Mesenchymal stem cell (in vitro differentiated cells and primary cell): ENCODE measurements at regions not wholly inside any gene's neighbourhood (a gene's known extent, or its start where the extent isn't known, plus 50 kb on each side); places are given as distances from the start of the nearest gene placed in this dataset.

Source experiments
- DNase-seq: peaks from one replicate; pipeline ENCODE4 v3.0.0-alpha.2; 2013
- H2AFZ ChIP-seq: one replicate; pipeline ENCODE4 v1.6.1; 2013; ENCODE audit warnings: low read depth, mild to moderate bottlenecking, control low read depth, inconsistent platforms, low read length, moderate library complexity
- H2AK5ac ChIP-seq: 2 replicates; pipeline ENCODE4 v1.6.1; 2013; ENCODE audit warnings: low read length, moderate library complexity, mild to moderate bottlenecking, inconsistent platforms; ENCODE audit not compliant: severe bottlenecking
- H2BK120ac ChIP-seq: one replicate; pipeline ENCODE4 v1.6.1; 2013; ENCODE audit warnings: low read depth, mild to moderate bottlenecking, inconsistent platforms, low read length, moderate library complexity
- H2BK12ac ChIP-seq, 2 experiments: one replicate each; pipeline ENCODE4 v1.6.1; 2013; ENCODE audit warnings: inconsistent platforms in 2 of 2, low read length in 2 of 2, mild to moderate bottlenecking in 2 of 2, moderate library complexity in 2 of 2, control low read depth in 1 of 2
- H2BK15ac ChIP-seq: one replicate; pipeline ENCODE4 v1.6.1; 2013; ENCODE audit warnings: mild to moderate bottlenecking, low read depth, inconsistent platforms; ENCODE audit not compliant: poor library complexity, severe bottlenecking
- H2BK5ac ChIP-seq: 2 replicates; pipeline ENCODE4 v1.6.1; 2013; ENCODE audit warnings: low read depth, mild to moderate bottlenecking, low read length, control low read depth, inconsistent platforms; ENCODE audit not compliant: poor library complexity, severe bottlenecking
- H3K14ac ChIP-seq, 2 experiments: one replicate each; pipeline ENCODE4 v1.6.1; 2013; ENCODE audit warnings: inconsistent platforms in 2 of 2, low read length in 2 of 2, control low read depth in 1 of 2, mild to moderate bottlenecking in 1 of 2, moderate library complexity in 1 of 2
- H3K18ac ChIP-seq, 2 experiments: one replicate each; pipeline ENCODE4 v1.6.1; 2013; ENCODE audit warnings: inconsistent platforms in 2 of 2, low read length in 2 of 2, control low read depth in 1 of 2, low read depth in 1 of 2, mild to moderate bottlenecking in 1 of 2
- H3K23ac ChIP-seq, 2 experiments: one replicate each; pipeline ENCODE4 v1.6.1; 2013; ENCODE audit warnings: inconsistent platforms in 2 of 2, low read length in 2 of 2, mild to moderate bottlenecking in 2 of 2, moderate library complexity in 2 of 2, control low read depth in 1 of 2
- H3K27ac ChIP-seq: 2 replicates; pipeline ENCODE4 v1.5.1; 2013; ENCODE audit warnings: mild to moderate bottlenecking, moderate library complexity, low read length, control low read depth, inconsistent platforms; ENCODE audit not compliant: poor library complexity, severe bottlenecking
- H3K27me3 ChIP-seq, 2 experiments: 2 replicates each; pipeline versions ENCODE4 v1.6.1 to v1.7.0; 2013; ENCODE audit warnings: low read length in 2 of 2, mild to moderate bottlenecking in 2 of 2, moderate library complexity in 2 of 2, control low read depth in 1 of 2, inconsistent platforms in 1 of 2; ENCODE audit not compliant: control insufficient read depth in 1 of 2, insufficient read depth in 1 of 2
- H3K36me3 ChIP-seq, 2 experiments: 2 replicates each; pipeline versions ENCODE4 v1.6.1 to v1.7.0; 2013; ENCODE audit warnings: low read length in 2 of 2, control low read depth in 1 of 2, inconsistent platforms in 1 of 2, low read depth in 1 of 2, mild to moderate bottlenecking in 1 of 2; ENCODE audit not compliant: insufficient read depth in 2 of 2, control insufficient read depth in 1 of 2
- H3K4ac ChIP-seq, 2 experiments: one replicate each; pipeline ENCODE4 v1.6.1; 2013; ENCODE audit warnings: inconsistent platforms in 2 of 2, low read length in 2 of 2, mild to moderate bottlenecking in 2 of 2, moderate library complexity in 2 of 2, control low read depth in 1 of 2, low read depth in 1 of 2
- H3K4me1 ChIP-seq: 2 replicates; pipeline ENCODE4 v1.6.1; 2013; ENCODE audit warnings: low read depth, low read length, control low read depth; ENCODE audit not compliant: control insufficient read depth, insufficient read depth
- H3K4me2 ChIP-seq: 2 replicates; pipeline ENCODE4 v1.6.1; 2013; ENCODE audit warnings: low read length, mild to moderate bottlenecking, inconsistent platforms; ENCODE audit not compliant: poor library complexity, severe bottlenecking
- H3K4me3 ChIP-seq, 2 experiments: 2 replicates each; pipeline versions ENCODE4 v1.5.1 to v1.7.0; 2013; ENCODE audit warnings: low read length in 2 of 2, mild to moderate bottlenecking in 2 of 2, control low read depth in 1 of 2, low read depth in 1 of 2; ENCODE audit not compliant: insufficient read depth in 1 of 2
- H3K79me1 ChIP-seq: replicated peaks from 2 replicates; pipeline ENCODE4 v1.6.1; 2013; ENCODE audit warnings: mild to moderate bottlenecking, control low read depth, low read length, inconsistent platforms; ENCODE audit not compliant: poor library complexity, severe bottlenecking
- H3K9ac ChIP-seq: 2 replicates; pipeline ENCODE4 v1.7.0; 2013; ENCODE audit warnings: mild to moderate bottlenecking, low read length, moderate library complexity
- H3K9me3 ChIP-seq: 2 replicates; pipeline ENCODE4 v1.7.0; 2013; ENCODE audit warnings: mild to moderate bottlenecking, low read length; ENCODE audit not compliant: control insufficient read depth
- H4K8ac ChIP-seq: one replicate; pipeline ENCODE4 v1.6.1; 2013; ENCODE audit warnings: inconsistent platforms, mild to moderate bottlenecking, low read length, moderate library complexity
- H4K91ac ChIP-seq: one replicate; pipeline ENCODE4 v1.6.1; 2013; ENCODE audit warnings: mild to moderate bottlenecking, low read length, inconsistent platforms
- WGBS: methylation state at CpG from one replicate; pipeline ENCODE4 v1.1.7; 2013; ENCODE audit warnings: mixed read lengths; 5-methylcytosine and 5-hydroxymethylcytosine counted together

DNA sequence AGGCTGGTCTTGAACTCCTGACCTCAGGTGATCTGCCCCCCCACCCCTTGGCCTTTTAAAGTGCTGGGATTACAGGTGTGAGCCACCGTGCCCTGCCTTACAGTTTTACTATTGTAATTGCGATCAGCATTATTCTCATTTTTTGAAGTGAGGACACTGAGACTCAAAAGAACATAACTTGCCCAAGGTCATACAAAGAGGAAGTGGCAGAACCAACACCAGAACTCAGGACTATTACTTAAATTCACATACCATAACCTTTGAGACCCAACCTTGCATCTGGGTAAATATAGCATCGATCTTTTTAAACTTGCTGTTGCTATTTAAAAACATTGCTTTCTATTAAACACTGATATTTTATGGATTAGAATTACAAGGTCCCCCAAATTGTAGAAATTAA, 54.2 kb downstream of the FOXI1 start:
- DNase-seq = no peak
- Histone ChIP-seq H3K9me3 (no peaks in the 10 kb centered on the region), H3K9ac (no peak overlapping the region), H3K27ac (no peak overlapping the region), H2BK120ac (no peak overlapping the region), H3K4me1 (no peaks in the 10 kb centered on the region), H2AK5ac (no peak overlapping the region), H4K8ac (no peak overlapping the region), H3K4me2 (no peak overlapping the region), H3K23ac (no peak overlapping the region), H2BK12ac (no peak overlapping the region), H3K27me3 (peaks cover 3 to 7% of the 10 kb centered on the region in 2 experiments), H4K91ac (no peak overlapping the region), H2BK5ac (no peak overlapping the region), H3K14ac (no peak overlapping the region), H3K4ac (no peak overlapping the region), H3K79me1 (no peaks in the 10 kb centered on the region), H3K36me3 (no peaks in the 10 kb centered on the region), H2AFZ (no peak overlapping the region), H3K4me3 (no peak overlapping the region), H3K18ac (no peak overlapping the region), H2BK15ac (no peak overlapping the region)
- 100% methylated on average over 2 of the region's 3 CpGs for WGBS

DNA sequence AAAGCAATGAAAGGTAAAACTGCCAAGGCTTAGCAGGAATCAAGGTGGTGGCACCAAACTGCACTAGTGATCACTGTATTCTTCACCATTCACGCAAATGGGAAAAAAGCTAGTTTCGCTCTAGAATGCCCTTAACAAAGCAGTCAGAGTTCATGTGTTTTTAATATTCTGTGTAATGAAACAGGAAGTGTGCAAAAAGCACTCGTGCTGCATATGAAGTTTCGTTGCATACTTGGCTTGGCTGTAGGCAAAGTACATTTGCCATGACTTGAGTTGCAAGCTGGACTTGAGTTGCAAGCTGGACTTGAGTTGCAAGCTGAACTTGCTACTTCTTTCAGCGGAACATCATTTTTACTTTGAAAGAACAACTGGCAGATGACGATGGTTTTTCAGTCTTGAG, 55.4 kb downstream of the FOXI1 start:
- Histone ChIP-seq H3K27me3 (peaks cover 4 to 8% of the 10 kb centered on the region in 2 experiments), H2BK5ac (no peak overlapping the region), H2AK5ac (no peak overlapping the region), H2BK120ac (no peak overlapping the region), H3K18ac (no peak overlapping the region), H3K14ac (no peak overlapping the region), H3K9ac (no peak overlapping the region), H2BK15ac (no peak overlapping the region), H3K4me2 (no peak overlapping the region), H3K36me3 (no peaks in the 10 kb centered on the region), H4K91ac (no peak overlapping the region), H3K27ac (no peak overlapping the region), H3K4me3 (peak overlapping the region in 1 of 2 experiments; percentile 48), H3K79me1 (no peaks in the 10 kb centered on the region), H2BK12ac (no peak overlapping the region), H4K8ac (no peak overlapping the region), H3K23ac (no peak overlapping the region), H3K4ac (no peak overlapping the region), H2AFZ (no peak overlapping the region), H3K9me3 (no peaks in the 10 kb centered on the region), H3K4me1 (no peaks in the 10 kb centered on the region)
- no peak for DNase-seq
- WGBS = 94% methylated on average over 5 of the region's 6 CpGs

DNA sequence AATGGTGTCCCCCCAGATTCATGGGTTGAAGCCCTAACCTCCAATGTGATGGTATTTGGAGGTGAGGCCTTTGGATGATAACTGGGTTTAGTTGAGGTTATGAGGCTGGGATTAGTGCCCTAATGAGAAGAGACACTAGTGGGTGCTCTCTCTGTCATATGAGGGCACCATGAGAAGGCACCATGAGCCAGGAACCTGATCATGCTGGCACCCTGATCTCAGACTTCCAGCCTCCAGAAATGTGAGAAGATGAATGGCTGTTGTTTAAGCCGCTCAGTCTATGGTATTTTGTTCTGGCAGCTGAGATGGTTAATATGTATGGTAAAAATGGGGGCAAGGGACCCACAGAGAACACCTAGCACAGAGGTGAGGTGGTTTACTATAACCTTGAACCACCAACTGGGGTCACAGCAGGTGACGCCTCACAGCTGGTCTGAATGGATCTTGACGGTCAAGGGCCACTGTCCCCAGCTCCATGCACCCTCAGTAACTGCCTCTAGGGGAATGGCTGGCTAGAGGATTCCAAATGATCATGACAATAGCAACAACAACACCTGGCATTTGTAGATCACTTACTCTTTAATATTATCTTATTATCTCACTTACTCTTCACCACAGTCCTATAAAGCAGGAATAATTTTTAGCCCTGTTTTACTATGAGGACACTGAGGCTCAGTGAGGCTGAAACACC, 57.1 kb downstream of the FOXI1 start:
- no peak overlapping the region for H2BK15ac ChIP-seq
- no peaks in the 10 kb centered on the region for H3K9me3 ChIP-seq
- H2BK5ac ChIP-seq = no peak overlapping the region
- H3K23ac ChIP-seq = no peak overlapping the region
- no peak overlapping the region for H3K27ac ChIP-seq
- no peak overlapping the region for H2BK12ac ChIP-seq
- H3K36me3 ChIP-seq = no peaks in the 10 kb centered on the region
- WGBS = 84% methylated on average over 3 of the region's 3 CpGs
- no peak overlapping the region for H2AFZ ChIP-seq
- no peak overlapping the region for H4K91ac ChIP-seq
- no peak overlapping the region for H2BK120ac ChIP-seq
- H3K14ac ChIP-seq = no peak overlapping the region
- peaks cover 20 to 24% of the 10 kb centered on the region in 2 experiments for H3K27me3 ChIP-seq
- no peaks in the 10 kb centered on the region for H3K79me1 ChIP-seq
- H3K4me1 ChIP-seq = peaks cover 1% of the 10 kb centered on the region
- DNase-seq = no peak
- no peak overlapping the region for H4K8ac ChIP-seq
- H3K4me2 ChIP-seq = no peak overlapping the region
- no peak overlapping the region for H3K4me3 ChIP-seq
- no peak overlapping the region for H3K18ac ChIP-seq
- H2AK5ac ChIP-seq = no peak overlapping the region
- no peak overlapping the region for H3K9ac ChIP-seq
- no peak overlapping the region for H3K4ac ChIP-seq

GRCh38 chr5:170164087-170164486, 58.4 kb downstream of the FOXI1 start:
- H3K14ac ChIP-seq = no peak overlapping the region
- no peak overlapping the region for H2BK5ac ChIP-seq
- H3K18ac ChIP-seq = no peak overlapping the region
- H2BK12ac ChIP-seq = no peak overlapping the region
- H3K9me3 ChIP-seq = no peaks in the 10 kb centered on the region
- H2BK120ac ChIP-seq = no peak overlapping the region
- no peak overlapping the region for H3K9ac ChIP-seq
- peaks cover 30 to 35% of the 10 kb centered on the region in 2 experiments for H3K27me3 ChIP-seq
- H3K4me3 ChIP-seq = no peak overlapping the region
- WGBS = 89% methylated on average over 5 of the region's 5 CpGs
- no peaks in the 10 kb centered on the region for H3K36me3 ChIP-seq
- H4K8ac ChIP-seq = no peak overlapping the region
- no peak overlapping the region for H3K23ac ChIP-seq
- no peak overlapping the region for H3K4me2 ChIP-seq
- H2AK5ac ChIP-seq = no peak overlapping the region
- peaks cover 1% of the 10 kb centered on the region for H3K4me1 ChIP-seq
- no peak overlapping the region for H2BK15ac ChIP-seq
- H2AFZ ChIP-seq = no peak overlapping the region
- no peaks in the 10 kb centered on the region for H3K79me1 ChIP-seq
- no peak overlapping the region for H3K4ac ChIP-seq
- no peak overlapping the region for H4K91ac ChIP-seq
- DNase-seq = no peak
- H3K27ac ChIP-seq = no peak overlapping the region
